Breast epithelium (tissue), 3 donors: ENCODE measurements at regions not wholly inside any gene's neighbourhood (a gene's known extent, or its start where the extent isn't known, plus 50 kb on each side); places are given as distances from the start of the nearest gene placed in this dataset.

ENCODE experiments used
- POLR2A ChIP-seq: fragments of 450-650 bp; IDR thresholded peaks from one replicate; pipeline ENCODE4 v1.6.1; 2016; ENCODE audit warnings: antibody characterized with exemption, mild to moderate bottlenecking, moderate library complexity
- TF ChIP-seq, protein P1 (sequence below), 3 donors: fragments of 450-650 bp; IDR thresholded peaks; one replicate each; pipeline ENCODE4 v1.5.1; 2016 to 2017; ENCODE audit warnings: antibody characterized with exemption in 3 of 3, mild to moderate bottlenecking in 3 of 3, moderate library complexity in 3 of 3

DNA sequence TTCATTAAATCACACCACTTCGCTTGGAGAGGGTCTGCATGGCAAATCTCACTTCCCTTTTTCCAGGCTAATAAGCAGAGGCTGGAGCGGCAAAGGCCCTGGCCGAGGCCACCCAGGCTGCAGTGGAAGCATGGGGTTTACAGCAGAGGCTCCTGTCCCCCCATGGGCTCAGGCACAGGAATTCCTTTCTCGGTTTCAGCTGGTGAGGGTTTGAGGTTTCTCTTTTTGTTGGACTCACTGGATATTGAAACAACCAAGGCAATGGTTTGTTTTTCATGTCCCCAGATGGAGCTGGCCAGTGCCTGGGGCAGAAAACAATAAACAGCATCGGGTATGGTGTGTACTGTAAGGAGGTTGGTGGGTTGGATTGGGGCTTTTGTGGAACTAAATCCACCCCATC, 175.6 kb upstream of the RASGRP1 start:
- TF ChIP-seq, protein P1, sequence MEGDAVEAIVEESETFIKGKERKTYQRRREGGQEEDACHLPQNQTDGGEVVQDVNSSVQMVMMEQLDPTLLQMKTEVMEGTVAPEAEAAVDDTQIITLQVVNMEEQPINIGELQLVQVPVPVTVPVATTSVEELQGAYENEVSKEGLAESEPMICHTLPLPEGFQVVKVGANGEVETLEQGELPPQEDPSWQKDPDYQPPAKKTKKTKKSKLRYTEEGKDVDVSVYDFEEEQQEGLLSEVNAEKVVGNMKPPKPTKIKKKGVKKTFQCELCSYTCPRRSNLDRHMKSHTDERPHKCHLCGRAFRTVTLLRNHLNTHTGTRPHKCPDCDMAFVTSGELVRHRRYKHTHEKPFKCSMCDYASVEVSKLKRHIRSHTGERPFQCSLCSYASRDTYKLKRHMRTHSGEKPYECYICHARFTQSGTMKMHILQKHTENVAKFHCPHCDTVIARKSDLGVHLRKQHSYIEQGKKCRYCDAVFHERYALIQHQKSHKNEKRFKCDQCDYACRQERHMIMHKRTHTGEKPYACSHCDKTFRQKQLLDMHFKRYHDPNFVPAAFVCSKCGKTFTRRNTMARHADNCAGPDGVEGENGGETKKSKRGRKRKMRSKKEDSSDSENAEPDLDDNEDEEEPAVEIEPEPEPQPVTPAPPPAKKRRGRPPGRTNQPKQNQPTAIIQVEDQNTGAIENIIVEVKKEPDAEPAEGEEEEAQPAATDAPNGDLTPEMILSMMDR (IDR thresholded peaks at IDR 0.05): no peak
- TF ChIP-seq POLR2A: no peak
